H9 (cell line): ENCODE measurements at regions not wholly inside any gene's neighbourhood (a gene's known extent, or its start where the extent isn't known, plus 50 kb on each side); places are given as distances from the start of the nearest gene placed in this dataset.

ENCODE experiments used
- DNase-seq: peaks from one replicate; pipeline ENCODE4 v3.0.0-alpha.2; 2017
- H2AFZ ChIP-seq: one replicate; pipeline ENCODE4 v1.6.1; 2013; ENCODE audit warnings: mild to moderate bottlenecking, low read length, control low read depth, moderate library complexity
- H2AK5ac ChIP-seq: 2 replicates; pipeline ENCODE4 v1.6.1; 2013; ENCODE audit warnings: low read length, control low read depth, mixed read lengths; ENCODE audit not compliant: insufficient read length
- H2BK120ac ChIP-seq: one replicate; pipeline ENCODE4 v1.6.1; 2013; ENCODE audit warnings: low read depth, mild to moderate bottlenecking, low read length, control low read depth, inconsistent platforms; ENCODE audit not compliant: poor library complexity, severe bottlenecking
- H2BK12ac ChIP-seq: 2 replicates; pipeline ENCODE4 v1.6.1; 2013; ENCODE audit warnings: low read length, control low read depth, mixed read lengths, low read depth; ENCODE audit not compliant: insufficient read length
- H2BK15ac ChIP-seq: 2 replicates; pipeline ENCODE4 v1.6.1; 2013; ENCODE audit warnings: low read depth, low read length, control low read depth
- H2BK20ac ChIP-seq: one replicate; pipeline ENCODE4 v1.6.1; 2013; ENCODE audit warnings: low read depth, mild to moderate bottlenecking, low read length, control low read depth, inconsistent platforms; ENCODE audit not compliant: poor library complexity, severe bottlenecking
- H2BK5ac ChIP-seq: 2 replicates; pipeline ENCODE4 v1.6.1; 2013; ENCODE audit warnings: low read length, control low read depth, mixed read lengths; ENCODE audit not compliant: insufficient read length
- H3K14ac ChIP-seq: 2 replicates; pipeline ENCODE4 v1.6.1; 2013; ENCODE audit warnings: low read length, control low read depth; ENCODE audit not compliant: insufficient read depth
- H3K18ac ChIP-seq: 2 replicates; pipeline ENCODE4 v1.6.1; 2013; ENCODE audit warnings: low read depth, mild to moderate bottlenecking, mixed read lengths, low read length, control low read depth; ENCODE audit not compliant: insufficient read length
- H3K23ac ChIP-seq: 2 replicates; pipeline ENCODE4 v1.6.1; 2013; ENCODE audit warnings: low read length, control low read depth, mixed read lengths, low read depth; ENCODE audit not compliant: insufficient read length
- H3K23me2 ChIP-seq: 2 replicates; pipeline ENCODE4 v1.6.1; 2013; ENCODE audit warnings: low read depth, mild to moderate bottlenecking, mixed read lengths, low read length, control low read depth; ENCODE audit not compliant: insufficient read length, poor library complexity, severe bottlenecking
- H3K27ac ChIP-seq: 2 replicates; pipeline ENCODE4 v1.5.1; 2013; ENCODE audit warnings: low read length, control low read depth, mixed read lengths, low read depth; ENCODE audit not compliant: insufficient read length
- H3K27me3 ChIP-seq: 2 replicates; pipeline ENCODE4 v1.6.1; 2013; ENCODE audit warnings: low read length, control low read depth, inconsistent platforms; ENCODE audit not compliant: insufficient read depth
- H3K4ac ChIP-seq: 2 replicates; pipeline ENCODE4 v1.6.1; 2013; ENCODE audit warnings: low read depth, mild to moderate bottlenecking, control low read depth, inconsistent platforms, low read length, moderate library complexity
- H3K4me1 ChIP-seq: 2 replicates; pipeline ENCODE4 v1.6.1; 2013; ENCODE audit warnings: low read length, control low read depth, inconsistent platforms; ENCODE audit not compliant: insufficient read depth
- H3K4me2 ChIP-seq: 2 replicates; pipeline ENCODE4 v1.6.1; 2013; ENCODE audit warnings: low read length, control low read depth, mixed read lengths; ENCODE audit not compliant: insufficient read length, insufficient read depth
- H3K56ac ChIP-seq: 2 replicates; pipeline ENCODE4 v1.6.1; 2013; ENCODE audit warnings: low read depth, mild to moderate bottlenecking, mixed read lengths, low read length, control low read depth; ENCODE audit not compliant: insufficient read length
- H3K79me1 ChIP-seq: 2 replicates; pipeline ENCODE4 v1.6.1; 2013; ENCODE audit warnings: low read depth, mild to moderate bottlenecking, moderate library complexity, low read length, control low read depth, inconsistent platforms; ENCODE audit not compliant: insufficient read depth, poor library complexity, severe bottlenecking
- H3K79me2 ChIP-seq: 2 replicates; pipeline ENCODE4 v1.6.1; 2013; ENCODE audit warnings: low read length, control low read depth, inconsistent platforms; ENCODE audit not compliant: insufficient read depth
- H3K9ac ChIP-seq: 2 replicates; pipeline ENCODE4 v1.6.1; 2013; ENCODE audit warnings: low read length, control low read depth, mixed read lengths; ENCODE audit not compliant: insufficient read length; ENCODE audit errors: extremely low read depth
- H3K9me3 ChIP-seq: one replicate; pipeline ENCODE4 v1.6.1; 2013; ENCODE audit warnings: low read depth, low read length, inconsistent platforms; ENCODE audit not compliant: control insufficient read depth
- H3T11ph ChIP-seq: one replicate; pipeline ENCODE4 v1.6.1; 2013; ENCODE audit warnings: mild to moderate bottlenecking, low read length, control low read depth, inconsistent platforms
- H4K20me1 ChIP-seq: one replicate; pipeline ENCODE4 v1.6.1; 2013; ENCODE audit not compliant: control insufficient read depth, insufficient read length, insufficient read depth
- H4K5ac ChIP-seq: 2 replicates; pipeline ENCODE4 v1.6.1; 2013; ENCODE audit warnings: low read depth, mild to moderate bottlenecking, mixed read lengths, low read length, control low read depth; ENCODE audit not compliant: insufficient read length
- H4K8ac ChIP-seq: replicated peaks from 2 replicates; pipeline ENCODE4 v1.6.1; 2013; ENCODE audit warnings: low read length, control low read depth, mixed read lengths, low read depth; ENCODE audit not compliant: insufficient read length
- H4K91ac ChIP-seq: 2 replicates; pipeline ENCODE4 v1.6.1; 2013; ENCODE audit warnings: low read depth, mild to moderate bottlenecking, moderate library complexity, mixed read lengths, low read length, control low read depth; ENCODE audit not compliant: insufficient read length
- H3K27ac Mint-ChIP-seq, 3 experiments: 2 replicates in 2 of 3; 3 replicates in 1 of 3; pipeline ENCODE4 v1.8.0; 2020 to 2021; ENCODE audit warnings: mixed read lengths in 3 of 3, mild to moderate bottlenecking in 1 of 3, moderate library complexity in 1 of 3
- H3K27me3 Mint-ChIP-seq: 2 replicates; pipeline ENCODE4 v1.8.0; 2021; ENCODE audit warnings: low read depth, mild to moderate bottlenecking, moderate library complexity, mixed read lengths
- H3K36me3 Mint-ChIP-seq, 3 experiments: 2 replicates in 2 of 3; 3 replicates in 1 of 3; pipeline ENCODE4 v1.8.0; 2020 to 2021; ENCODE audit warnings: low read depth in 3 of 3, mixed read lengths in 3 of 3; ENCODE audit not compliant: insufficient read depth in 1 of 3
- H3K4me1 Mint-ChIP-seq, 2 experiments: 2 replicates each; pipeline ENCODE4 v1.8.0; 2020; ENCODE audit warnings: mixed read lengths in 2 of 2
- H3K4me3 Mint-ChIP-seq, 2 experiments: 2 replicates in 1 of 2; 3 replicates in 1 of 2; pipeline ENCODE4 v1.8.0; 2020 to 2021; ENCODE audit warnings: mild to moderate bottlenecking in 2 of 2, mixed read lengths in 2 of 2, moderate library complexity in 1 of 2
- H3K9me3 Mint-ChIP-seq, 2 experiments: 2 replicates in 1 of 2; 3 replicates in 1 of 2; pipeline ENCODE4 v1.8.0; 2020; ENCODE audit warnings: mild to moderate bottlenecking in 2 of 2, mixed read lengths in 2 of 2, moderate library complexity in 1 of 2
- WGBS: extraction: QIAGEN DNeasy Blood & Tissue Kit; methylation state at CpG from one replicate; pipeline ENCODE4 v1.1.7; 2013; ENCODE audit warnings: missing lambda C conversion rate, low lambda C conversion rate, mixed read lengths; ENCODE audit not compliant: insufficient read length; ENCODE audit errors: extremely low coverage; 5-methylcytosine and 5-hydroxymethylcytosine counted together
- TF ChIP-seq, protein P1 (sequence below): fragments of 200-600 bp; sonication (generic); conservative IDR thresholded peaks from 3 replicates; pipeline ENCODE4 v1.8.0; 2021; ENCODE audit warnings: antibody characterized with exemption, mild to moderate bottlenecking

DNA sequence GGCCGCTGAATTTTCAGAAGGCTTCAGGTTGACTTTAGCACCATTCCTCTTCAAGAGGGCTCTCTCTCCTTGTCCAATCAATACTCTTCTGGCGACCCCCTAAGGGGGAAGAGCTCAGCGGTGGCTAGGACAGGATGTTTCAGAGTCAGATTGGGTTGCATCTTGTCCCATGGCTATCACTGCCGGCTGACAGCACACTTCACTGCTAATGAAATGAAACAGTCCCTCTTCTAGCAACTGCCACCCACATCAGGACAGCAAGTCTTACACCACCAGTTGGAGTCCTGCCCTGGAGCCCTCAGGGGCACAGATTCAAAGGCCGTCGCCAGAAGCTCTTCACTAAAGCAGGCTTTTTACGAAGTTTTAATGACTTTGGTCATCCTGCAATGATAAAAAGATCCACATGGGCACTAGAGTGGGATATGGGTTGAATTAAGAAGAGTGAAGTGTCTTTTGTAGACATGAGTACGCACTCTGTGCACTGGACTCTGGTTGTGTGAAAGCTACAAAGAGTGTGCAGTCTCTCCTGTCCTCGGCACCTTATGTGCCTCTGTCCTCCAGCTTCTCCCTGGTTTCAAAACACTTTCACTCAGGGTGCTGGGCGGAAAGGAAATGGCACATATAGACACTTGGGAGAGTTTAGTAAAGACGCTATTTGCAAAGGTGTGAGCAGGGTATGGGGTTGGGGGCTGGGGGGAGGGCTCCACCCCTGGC, 66.1 kb upstream of the SLC22A16 start:
- no peak overlapping the region for H2BK15ac ChIP-seq
- no peaks in the 10 kb centered on the region for H4K20me1 ChIP-seq
- no peak overlapping the region for H3K18ac ChIP-seq
- Mint-ChIP-seq H3K9me3 (peaks cover 22 to 28% of the 10 kb centered on the region in 2 experiments), H3K4me1 (peaks cover 3 to 8% of the 10 kb centered on the region in 2 experiments; a peak in 3 of 4 replicates), H3K36me3 (peaks cover 5 to 17% (median 7%) of the 10 kb centered on the region in 3 experiments), H3K27me3 (peaks cover 2% of the 10 kb centered on the region; the same call in 1 of the 2 replicates), H3K27ac (no peak overlapping the region; a peak in 1 of 7 replicates), H3K4me3 (no peak overlapping the region; a peak in 1 of 5 replicates)
- H3K79me2 ChIP-seq = no peaks in the 10 kb centered on the region
- H3K23ac ChIP-seq = no peak overlapping the region
- no peak overlapping the region for H2BK5ac ChIP-seq
- no peaks in the 10 kb centered on the region for H3K4me1 ChIP-seq
- no peak overlapping the region for H3K14ac ChIP-seq
- no peak overlapping the region for H3K27ac ChIP-seq
- no peaks in the 10 kb centered on the region for H3K79me1 ChIP-seq
- no peak overlapping the region for H2AK5ac ChIP-seq
- no peak overlapping the region for H4K8ac ChIP-seq
- no peak for DNase-seq
- no peak overlapping the region for H3K56ac ChIP-seq
- H3K4me2 ChIP-seq = no peak overlapping the region
- H3K9ac ChIP-seq = no peak overlapping the region
- WGBS = no CpG with 5 or more reads among the region's 11 CpGs
- no peak overlapping the region for H2BK20ac ChIP-seq
- TF ChIP-seq, protein P1, sequence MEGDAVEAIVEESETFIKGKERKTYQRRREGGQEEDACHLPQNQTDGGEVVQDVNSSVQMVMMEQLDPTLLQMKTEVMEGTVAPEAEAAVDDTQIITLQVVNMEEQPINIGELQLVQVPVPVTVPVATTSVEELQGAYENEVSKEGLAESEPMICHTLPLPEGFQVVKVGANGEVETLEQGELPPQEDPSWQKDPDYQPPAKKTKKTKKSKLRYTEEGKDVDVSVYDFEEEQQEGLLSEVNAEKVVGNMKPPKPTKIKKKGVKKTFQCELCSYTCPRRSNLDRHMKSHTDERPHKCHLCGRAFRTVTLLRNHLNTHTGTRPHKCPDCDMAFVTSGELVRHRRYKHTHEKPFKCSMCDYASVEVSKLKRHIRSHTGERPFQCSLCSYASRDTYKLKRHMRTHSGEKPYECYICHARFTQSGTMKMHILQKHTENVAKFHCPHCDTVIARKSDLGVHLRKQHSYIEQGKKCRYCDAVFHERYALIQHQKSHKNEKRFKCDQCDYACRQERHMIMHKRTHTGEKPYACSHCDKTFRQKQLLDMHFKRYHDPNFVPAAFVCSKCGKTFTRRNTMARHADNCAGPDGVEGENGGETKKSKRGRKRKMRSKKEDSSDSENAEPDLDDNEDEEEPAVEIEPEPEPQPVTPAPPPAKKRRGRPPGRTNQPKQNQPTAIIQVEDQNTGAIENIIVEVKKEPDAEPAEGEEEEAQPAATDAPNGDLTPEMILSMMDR = no peak
- no peak overlapping the region for H2AFZ ChIP-seq
- no peak overlapping the region for H4K5ac ChIP-seq
- H3K4ac ChIP-seq = no peak overlapping the region
- H3K27me3 ChIP-seq = no peaks in the 10 kb centered on the region
- H2BK12ac ChIP-seq = no peak overlapping the region
- H2BK120ac ChIP-seq = no peak overlapping the region
- no peak overlapping the region for H4K91ac ChIP-seq
- H3T11ph ChIP-seq = no peak overlapping the region
- H3K23me2 ChIP-seq = no peaks in the 10 kb centered on the region
- no peaks in the 10 kb centered on the region for H3K9me3 ChIP-seq
